GM04503 (cell line): ENCODE measurements at regions not wholly inside any gene's neighbourhood (a gene's known extent, or its start where the extent isn't known, plus 50 kb on each side); places are given as distances from the start of the nearest gene placed in this dataset.

Source experiments
- DNase-seq: peaks from one replicate; pipeline ENCODE4 v3.0.0-alpha.2; 2012; ENCODE audit warnings: low read depth

DNA sequence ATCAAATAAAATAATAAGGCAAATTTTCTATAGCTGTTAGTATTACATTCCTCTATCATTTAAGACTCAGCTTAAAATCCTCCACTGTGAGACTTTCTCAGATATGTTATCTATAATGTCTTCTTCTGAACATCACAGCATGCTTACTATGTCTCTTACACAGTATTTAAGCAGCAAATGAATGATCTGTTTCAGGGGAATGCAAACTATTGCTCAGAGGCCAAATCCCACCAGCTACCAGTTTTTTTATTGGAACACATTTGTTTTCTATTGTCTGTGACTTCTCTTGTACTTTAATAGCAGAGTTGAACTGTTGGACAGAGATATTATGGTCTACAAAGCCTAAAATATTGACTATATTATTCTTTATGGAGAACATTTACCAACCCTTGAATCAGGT lies 59.6 kb downstream of the C3orf38 start:
- no peak for DNase-seq

DNA sequence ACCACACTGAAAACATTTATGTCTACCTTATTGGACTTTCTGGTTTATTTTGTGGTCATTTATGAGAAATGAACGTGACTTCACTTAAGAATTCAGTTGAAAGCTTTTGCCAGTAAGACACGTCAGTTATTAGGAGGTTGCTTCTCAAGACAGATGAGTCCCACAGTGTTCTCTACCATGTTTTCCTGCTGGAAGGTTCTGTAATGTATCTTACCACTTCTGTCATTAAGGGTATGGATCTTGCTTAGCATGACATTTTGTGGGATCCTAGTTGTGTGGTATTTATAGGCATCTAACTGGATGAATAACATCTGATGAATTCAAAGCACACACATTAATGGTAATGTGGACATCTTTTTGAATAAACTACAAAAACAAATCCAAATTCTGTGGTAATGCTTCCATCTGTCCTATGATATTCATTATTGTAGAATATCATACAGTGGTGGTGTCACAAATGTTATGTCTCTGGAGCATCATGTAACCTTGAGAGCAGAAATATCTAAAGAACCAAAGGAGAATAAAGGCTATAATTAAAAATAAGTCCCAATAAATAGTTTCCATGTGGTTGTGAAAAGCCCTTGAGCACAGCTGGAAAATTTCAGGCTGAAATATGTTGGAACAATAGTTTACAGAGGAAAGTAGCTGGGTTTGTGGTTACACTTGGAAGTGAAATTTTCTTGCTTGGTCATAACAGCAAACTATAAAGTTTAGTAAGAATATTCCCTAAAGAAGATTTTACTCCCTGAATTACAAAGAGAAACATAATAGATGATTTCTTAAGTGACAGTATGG lies 61.5 kb downstream of the C3orf38 start:
- DNase-seq, result no peak

DNA sequence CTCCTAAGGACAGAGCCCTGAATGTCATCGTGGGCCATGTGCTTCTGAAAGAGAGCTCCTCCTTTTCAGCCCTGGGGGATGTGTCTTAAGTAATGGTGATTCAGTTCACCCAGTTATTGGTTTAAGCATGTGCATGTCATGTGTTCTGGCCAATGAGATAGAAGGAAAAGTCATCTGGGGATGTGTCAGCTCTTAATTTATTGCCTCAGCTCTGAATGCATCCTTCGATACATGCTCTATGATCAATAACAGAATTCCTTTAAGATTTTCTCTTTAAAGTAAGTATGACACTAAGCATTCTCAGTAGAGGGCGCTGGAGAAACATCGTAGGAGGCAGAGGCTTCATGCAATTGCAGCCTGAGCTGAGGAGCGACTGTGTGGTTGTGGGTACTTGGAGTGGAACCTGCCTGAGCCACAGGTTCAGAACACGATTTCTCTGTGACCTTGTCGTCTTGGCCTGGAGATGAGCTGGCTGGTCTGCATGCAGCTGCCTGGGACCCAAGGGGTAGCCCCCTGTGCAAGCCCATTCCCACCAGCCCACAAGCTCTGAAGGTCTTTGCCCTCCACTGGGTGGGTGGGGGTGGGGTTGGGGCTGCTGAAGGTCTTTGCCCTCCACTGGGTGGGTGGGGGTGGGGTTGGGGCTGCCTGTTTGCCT lies 69.5 kb downstream of the C3orf38 start:
- no peak for DNase-seq

DNA sequence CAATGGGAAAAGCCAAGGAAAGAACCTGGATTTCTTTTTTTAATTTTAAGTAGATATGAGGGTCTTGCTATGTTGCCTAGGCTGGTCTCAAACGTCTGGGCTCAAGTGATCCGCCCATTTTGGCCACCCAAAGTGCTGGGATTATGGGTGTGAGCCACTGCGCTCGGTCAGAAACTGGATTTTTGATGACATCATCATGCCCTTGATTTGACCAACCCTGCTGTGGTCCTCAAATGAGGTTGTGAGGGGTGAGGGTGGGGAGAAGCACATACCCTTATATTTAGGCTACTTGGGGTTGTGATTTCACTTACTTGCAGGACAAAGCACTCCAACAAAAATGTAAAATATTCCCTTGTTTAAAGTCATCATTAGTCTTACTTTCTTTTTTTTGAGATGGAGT lies 70.4 kb downstream of the C3orf38 start:
- DNase-seq, result no peak

DNA sequence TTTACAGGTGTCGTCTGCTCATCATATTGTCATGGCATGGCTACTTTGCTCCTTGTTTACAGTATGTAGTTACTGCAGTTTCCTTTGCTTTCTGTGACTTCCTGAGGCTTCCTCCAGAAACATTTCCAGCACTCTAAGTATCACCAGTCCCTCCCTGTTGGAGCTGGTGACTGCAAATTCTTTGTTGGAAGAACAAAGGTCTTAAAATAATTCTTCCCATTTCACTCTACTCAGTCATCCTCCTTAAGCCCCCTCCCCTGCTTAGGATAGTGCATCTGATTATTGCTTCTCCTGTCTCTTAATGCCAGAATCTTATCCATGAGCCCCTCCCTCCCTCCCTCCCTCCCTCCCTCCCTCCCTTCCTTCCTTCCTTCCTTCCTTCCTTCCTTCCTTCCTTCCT lies 72.0 kb downstream of the C3orf38 start:
- no peak for DNase-seq

DNA sequence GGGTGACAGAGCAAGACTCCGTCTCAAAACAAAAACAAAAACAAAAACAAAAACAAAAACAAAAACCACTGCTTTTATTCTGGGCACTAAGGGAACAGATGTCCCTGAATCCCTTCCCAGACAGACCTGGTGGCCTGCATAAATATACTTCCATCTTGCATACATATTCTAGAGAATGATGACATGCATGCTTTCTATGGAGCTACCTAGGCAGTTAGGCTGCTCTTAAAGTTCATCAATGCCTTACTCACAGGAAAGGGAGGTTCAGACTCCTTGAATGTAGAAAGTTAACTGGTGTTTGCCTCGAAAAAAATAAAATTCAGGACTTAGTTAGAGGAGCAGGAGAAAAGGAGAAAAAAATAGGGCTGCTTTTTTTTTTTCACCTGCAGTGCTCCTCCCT lies 72.6 kb downstream of the C3orf38 start:
- no peak for DNase-seq

DNA sequence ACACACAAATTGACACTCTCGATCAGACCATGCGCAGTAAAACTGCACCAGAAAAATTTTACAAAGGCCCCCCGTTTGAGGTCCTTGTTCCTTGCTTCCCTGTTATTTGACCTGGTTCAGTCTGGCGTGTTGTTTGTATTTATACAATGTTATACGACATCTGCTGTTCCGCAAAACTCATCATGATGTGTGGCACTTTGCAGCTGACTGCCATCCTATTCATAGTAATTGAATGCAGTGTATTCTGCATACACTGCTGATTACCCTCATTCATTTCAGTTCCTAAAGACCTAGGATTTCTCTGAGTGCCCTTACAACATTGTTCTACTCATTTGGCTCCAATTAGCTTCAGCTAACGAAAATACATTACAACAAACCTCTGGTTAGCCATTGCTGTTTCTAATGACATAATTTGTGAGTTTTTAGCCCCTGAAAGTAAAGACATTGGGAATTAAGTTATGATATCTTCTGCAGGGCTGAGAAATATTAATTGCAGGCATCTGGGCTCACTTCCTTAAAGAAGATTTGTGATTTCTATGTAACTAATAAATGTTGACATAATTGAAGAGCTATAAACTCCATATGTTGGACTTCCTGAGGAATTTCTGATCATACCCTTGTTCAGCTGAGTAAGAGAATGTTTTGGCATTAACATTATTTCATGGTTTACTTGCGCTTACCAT lies 75.7 kb downstream of the C3orf38 start:
- DNase-seq, result no peak

DNA sequence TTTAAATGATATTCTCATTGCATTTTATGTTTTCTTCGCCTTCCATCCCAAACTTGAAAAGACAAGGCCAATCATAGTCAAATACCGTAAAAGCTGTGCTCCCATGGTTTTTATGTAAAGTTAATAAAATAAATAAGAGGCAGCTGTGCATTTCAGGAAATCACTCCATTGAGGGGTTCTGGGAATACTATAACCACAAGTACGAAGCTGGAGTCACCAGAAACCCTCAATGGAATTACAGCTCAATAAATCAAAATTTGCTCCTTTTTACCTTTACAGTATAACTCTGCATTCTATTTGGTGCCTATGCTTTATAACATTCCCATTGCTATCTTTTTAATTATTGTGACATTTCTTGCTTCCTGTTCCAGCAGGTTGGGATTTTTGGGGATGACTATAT lies 77.2 kb downstream of the C3orf38 start:
- no peak for DNase-seq

DNA sequence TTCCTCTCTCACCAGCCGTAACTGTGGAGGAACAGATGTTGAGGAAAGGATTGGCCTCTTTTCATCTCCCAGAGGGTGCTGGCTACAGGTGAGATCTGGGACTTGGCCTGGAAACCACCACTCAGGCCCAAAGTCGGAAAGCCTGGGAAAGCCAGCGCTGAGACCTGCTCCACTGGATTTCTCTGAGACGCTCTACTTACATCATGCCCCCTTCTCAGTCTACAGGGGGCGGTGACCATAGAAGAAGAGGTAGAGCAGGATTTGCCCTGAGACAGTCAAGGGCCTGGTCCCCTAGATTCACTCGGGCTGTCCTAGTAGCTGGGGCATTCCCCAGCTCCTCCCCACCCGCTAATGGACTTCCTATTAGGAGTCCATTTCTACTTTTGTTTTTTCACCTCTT lies 80.9 kb downstream of the C3orf38 start:
- DNase-seq, result no peak

DNA sequence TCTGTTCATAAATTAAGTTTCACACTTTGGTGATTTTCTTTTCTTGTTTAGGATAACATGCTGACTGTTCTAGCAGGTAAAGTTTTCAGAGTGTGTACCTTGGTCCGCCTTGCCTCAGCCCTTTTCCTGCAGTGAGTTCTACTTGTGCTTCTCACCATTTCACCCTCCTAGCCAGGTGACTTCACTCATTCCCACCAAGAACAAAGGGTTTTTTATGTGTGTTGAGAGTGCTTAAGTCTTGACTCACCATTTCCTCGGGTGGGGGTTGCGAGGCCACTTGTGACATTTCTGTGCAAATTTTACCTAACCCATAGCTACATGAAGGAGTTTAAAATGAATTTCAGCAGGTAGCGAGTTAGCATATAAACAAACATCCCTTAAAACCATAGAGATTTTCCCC lies 81.4 kb downstream of the C3orf38 start:
- DNase-seq, result no peak

DNA sequence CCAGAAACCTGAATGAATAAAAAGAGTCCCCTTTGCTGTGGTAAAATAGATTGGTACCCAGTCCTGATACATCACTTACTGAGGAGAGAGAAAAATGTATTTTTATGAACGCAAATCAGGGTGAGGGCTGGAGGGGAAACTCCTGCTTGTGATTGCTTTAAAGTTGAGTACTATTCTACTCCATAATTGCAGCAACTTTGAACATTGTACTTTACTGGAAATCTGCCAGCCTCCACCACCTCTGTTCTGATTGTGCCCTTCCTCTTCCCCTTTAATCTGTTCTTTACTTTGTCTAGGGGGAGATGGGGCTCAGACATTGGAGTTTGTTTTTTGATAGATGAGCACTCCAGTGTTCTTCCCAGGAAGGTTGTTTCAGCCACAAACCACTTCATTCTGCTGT lies 81.9 kb downstream of the C3orf38 start:
- no peak for DNase-seq

DNA sequence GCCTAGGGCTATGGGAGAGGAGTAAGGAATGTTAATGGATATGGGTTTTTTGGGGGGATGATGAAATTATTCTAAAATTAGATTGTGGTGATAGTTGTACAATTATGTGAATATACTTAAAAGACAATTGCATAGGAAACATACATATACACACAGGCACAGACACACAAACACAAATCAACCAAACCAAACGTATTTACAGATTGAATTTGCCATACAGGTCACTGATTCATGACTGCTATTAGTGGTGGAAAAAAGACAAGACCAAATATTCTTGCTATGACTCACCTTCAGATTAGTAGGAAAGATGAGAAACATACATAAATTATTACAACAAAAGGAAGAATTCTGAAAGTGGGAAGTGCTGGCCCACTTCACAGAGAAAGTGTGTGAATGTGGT lies 85.3 kb downstream of the C3orf38 start:
- no peak for DNase-seq

DNA sequence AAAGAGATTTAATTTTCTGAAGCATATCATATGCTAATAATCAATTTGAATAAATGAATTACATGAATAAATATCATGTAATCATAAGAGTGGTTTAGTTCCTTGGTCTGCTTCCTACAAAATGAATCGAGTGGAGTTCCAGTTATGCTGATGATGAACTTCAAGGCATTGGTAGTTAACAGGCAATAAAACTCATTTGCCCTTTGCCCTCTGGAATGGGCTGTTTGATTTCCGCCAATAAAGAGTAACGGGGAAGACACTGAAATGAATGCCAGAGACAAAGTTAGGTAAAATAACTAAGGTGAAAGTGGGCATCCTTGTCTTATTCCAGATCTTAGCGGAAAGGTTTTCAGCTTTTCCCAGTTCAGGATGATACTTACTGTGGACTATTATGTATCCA lies 90.1 kb downstream of the C3orf38 start:
- DNase-seq, result no peak

DNA sequence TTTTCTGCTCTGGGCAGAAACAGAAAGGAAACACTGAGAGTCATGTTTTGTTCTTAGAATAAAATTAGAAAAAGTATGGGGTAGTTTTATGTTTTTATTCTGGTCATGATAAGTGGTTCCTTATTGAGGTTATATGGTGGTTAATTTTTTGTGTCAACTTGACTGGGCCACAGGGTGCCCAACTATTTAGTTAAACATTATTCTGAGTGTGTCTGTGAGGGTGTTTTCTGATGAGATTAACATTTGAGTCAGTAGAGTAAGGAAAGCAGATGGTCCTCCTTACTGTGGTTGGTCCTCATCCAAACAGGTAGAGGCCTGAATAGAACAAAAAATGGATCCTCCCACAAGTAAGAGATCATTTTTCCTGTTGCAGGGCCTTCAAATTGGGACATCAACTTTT lies 98.9 kb downstream of the C3orf38 start:
- no peak for DNase-seq

DNA sequence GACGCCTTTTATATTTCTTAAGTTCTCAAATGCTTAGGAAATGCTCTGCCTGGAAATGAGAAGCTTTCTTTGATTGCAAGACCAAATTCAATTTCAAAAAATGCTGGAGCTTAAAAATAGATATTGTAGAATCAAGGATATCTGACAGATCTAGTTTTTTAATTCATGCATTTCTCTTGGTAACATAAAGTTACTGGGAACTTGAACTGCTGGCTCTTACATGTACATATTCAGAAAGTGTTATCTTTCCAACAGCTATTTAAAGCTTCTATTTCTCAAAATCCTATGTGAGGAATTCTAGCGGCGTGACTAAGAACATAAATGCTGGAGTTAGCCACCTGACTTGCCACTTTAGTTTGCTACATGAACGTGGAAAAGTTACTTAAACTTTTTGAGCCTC lies 109.3 kb downstream of the C3orf38 start:
- no peak for DNase-seq

DNA sequence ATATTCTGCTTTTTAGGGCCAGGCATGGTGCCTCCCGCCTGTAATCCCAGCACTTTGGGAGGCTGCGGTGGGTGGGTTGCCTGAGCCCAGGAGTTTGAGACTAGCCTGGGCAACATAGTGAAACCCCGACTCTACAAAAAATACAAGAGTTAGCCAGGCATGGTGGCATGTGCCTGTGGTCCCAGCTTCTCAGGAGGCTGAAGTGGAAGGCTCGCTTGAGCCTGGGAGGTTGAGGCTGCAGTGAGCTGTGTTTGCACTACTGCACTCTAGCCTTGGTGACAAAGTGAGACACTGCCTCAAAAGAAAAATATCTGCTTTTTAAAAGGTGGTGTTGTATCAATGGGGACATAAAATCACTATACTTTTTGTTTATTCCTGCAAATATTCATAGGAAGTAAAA lies 112.8 kb downstream of the C3orf38 start:
- no peak for DNase-seq

DNA sequence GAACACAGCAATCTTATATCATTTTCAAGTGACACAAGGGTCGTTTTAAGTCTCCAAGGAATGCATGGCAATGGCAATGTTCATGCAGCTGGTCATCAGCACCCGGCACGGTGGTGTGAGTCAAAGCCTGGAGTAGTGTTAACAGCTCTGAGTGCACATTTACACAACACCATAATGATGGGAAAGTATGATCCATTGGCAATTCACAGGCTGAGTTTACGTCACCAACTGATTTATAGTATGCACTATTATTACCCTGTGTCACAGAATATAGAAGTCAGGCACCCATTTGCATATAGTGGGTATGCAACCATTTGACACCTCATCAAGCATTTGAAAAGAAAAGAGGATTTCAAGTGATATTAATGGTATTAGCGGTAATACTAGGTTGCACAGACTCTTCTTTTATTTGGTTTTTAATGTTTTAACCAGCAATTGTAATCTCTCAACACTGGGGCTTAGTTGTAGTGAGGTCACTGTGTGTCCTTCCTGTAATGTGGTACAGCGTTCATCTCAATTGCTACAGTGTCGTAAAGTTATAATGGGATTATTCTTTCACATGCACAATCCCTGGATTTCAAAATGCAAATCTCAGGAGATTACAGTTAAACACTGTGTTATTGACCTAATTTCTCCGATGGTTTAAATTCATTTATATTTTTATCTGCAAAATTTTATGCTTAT lies 113.8 kb downstream of the C3orf38 start:
- no peak for DNase-seq

DNA sequence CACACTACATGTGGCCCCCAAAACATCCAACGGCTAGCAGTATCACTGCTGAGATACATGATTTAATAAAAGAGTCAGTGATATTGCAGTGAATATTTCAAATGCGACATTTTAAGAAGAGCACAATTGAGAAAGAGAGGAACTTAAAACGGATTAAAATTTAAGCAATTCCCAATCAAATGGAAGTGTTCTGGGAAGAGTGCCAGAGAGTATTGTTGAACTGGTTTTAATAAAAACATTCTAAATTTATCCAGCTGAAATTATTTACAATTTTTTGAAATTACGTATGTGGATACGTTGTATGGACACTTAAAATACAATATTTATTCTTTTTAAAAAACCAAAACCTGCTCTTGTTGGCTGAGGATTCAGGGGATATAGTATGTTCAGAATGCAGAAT lies 117.7 kb downstream of the C3orf38 start:
- no peak for DNase-seq

DNA sequence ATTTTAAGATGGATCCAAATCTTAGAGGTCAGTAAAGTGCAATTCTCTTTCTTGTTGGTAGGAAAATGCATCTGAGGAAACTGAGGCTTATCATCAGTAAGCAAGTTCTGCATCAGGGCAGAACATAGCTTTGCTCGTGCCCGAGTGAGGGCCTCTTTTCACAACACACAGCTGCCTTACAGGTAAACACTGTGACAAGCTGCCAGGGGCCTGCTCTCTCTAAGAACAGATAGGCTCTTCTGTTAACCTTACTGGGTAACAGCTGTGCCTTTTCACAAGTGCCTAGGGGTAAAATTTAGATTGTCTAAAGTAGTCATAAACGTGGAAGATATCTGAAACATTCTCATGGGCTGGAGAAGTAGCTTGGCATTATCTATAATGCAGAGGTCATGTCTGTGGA lies 118.1 kb downstream of the C3orf38 start:
- no peak for DNase-seq

DNA sequence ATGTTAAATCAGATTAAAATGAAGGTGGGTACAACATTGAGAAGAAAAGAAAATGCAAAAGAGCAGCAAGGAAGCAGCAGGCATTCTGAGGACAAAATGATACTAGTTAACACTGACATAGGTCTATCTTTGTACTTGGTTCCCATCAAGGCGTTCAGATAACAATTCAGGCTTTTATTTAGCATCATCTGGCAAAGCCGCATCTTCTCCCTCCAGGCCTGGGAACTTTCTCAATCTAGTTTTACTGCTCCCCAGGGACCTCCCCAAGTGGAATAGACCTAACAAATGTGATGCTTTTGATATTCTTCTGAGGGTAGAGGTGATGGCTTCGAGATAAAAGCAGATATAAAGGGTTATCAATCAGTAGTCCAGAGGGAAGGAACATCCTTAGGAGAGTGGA lies 130.6 kb downstream of the C3orf38 start:
- DNase-seq, result no peak

DNA sequence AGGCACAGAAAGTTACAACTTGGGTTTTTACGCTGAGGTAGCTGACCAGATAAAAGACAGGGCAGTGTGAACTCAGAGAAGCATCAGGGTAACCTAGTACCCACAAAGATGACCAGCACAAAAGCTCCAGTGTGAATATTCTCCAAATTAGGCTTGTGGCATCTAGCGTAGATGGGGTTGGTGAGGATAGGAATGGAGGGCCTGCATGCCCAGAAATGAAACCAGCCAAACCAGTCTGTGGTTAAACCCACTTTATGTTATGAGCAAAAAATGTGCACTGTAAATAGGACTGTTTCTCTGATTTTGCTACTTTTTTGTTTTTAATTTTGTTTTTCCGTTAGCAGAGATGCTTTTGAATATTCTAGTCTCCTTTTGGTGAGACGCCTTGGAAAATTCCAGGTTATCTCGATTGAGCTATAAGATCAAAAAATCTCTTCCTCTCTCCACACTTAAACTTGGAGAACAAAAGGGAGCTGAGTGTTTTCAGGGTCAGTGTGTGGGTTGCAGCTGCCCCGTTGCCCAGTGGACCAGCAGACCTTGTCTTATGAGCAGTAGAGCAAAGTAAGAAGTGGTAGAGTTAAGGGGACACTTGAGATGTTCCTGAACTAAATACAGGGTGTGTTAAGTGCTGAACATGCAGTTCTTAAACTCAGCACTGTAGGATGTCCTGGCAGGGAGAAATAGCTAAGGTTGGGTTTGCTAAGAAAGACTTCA lies 132.9 kb downstream of the C3orf38 start:
- DNase-seq, result no peak

DNA sequence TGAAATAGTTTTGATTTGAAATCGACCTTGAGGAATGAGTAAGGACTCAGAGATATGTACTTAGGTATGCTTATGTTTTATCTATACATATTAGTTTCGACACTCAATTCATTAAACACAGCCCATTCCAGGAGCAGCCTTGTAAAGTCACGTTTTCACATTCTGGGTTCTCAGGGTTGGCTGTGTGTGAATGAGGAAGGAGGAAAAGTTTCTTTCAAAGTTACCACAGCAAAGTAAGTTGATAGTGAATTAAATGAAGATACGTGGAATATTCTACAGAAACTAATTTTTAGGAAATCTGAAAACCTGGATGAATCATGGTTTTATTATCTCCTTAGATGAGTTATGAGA lies 133.5 kb downstream of the C3orf38 start:
- DNase-seq, result no peak
